Dendritic cell treated with granulocyte-macrophage colony-stimulating factor and Interleukin-4, amounts not matched to agents 40 ng/mL and 50 ng/mL, for 4 days (primary cell): ENCODE measurements at regions not wholly inside any gene's neighbourhood (a gene's known extent, or its start where the extent isn't known, plus 50 kb on each side); places are given as distances from the start of the nearest gene placed in this dataset.

Experiments used
- H3K27ac Mint-ChIP-seq: one replicate; pipeline ENCODE4 v1.8.0; 2022; ENCODE audit warnings: mild to moderate bottlenecking, mixed read lengths
- H3K27me3 Mint-ChIP-seq: one replicate; pipeline ENCODE4 v1.8.0; 2022; ENCODE audit warnings: mild to moderate bottlenecking, mixed read lengths
- H3K36me3 Mint-ChIP-seq: one replicate; pipeline ENCODE4 v1.8.0; 2022; ENCODE audit warnings: low read depth, mixed read lengths
- H3K4me1 Mint-ChIP-seq: one replicate; pipeline ENCODE4 v1.8.0; 2022; ENCODE audit warnings: low read depth, mixed read lengths
- H3K4me3 Mint-ChIP-seq: one replicate; pipeline ENCODE4 v1.8.0; 2022; ENCODE audit warnings: mild to moderate bottlenecking, moderate library complexity, mixed read lengths
- H3K9me3 Mint-ChIP-seq: one replicate; pipeline ENCODE4 v1.8.0; 2022; ENCODE audit warnings: mixed read lengths
- intact Hi-C: fragments of 100-400 bp; cut with micrococcal nuclease; formaldehyde crosslinking; loops from one replicate; pipeline ENCODE4 v1.15.0; 2022

DNA sequence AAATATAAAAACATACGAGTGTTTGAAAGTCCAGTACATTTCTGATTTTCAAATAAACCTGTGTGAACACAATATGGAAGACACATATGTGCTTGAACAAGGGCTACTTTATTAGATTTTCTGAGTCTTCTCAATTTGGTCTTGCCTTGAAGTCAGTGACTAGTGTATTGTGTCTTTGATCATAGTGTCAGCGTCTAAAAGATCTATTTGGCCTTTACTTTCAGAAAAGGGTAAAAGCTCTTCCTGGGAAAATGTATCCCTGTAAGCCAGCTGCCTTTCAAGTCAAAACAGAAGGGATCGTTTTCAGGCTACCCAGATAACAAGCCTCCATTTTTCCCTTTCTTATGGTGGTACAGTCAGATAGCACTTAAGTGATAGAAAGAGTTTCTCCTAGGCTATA is 471.9 kb downstream of the CMPK2 start:
- no peaks in the 10 kb centered on the region for H3K27me3 Mint-ChIP-seq
- intact Hi-C loops = no loop called here
- no peaks in the 10 kb centered on the region for H3K36me3 Mint-ChIP-seq
- H3K4me1 Mint-ChIP-seq = no peaks in the 10 kb centered on the region
- H3K27ac Mint-ChIP-seq = no peak overlapping the region
- H3K4me3 Mint-ChIP-seq = no peak overlapping the region
- peaks cover 18% of the 10 kb centered on the region for H3K9me3 Mint-ChIP-seq

DNA sequence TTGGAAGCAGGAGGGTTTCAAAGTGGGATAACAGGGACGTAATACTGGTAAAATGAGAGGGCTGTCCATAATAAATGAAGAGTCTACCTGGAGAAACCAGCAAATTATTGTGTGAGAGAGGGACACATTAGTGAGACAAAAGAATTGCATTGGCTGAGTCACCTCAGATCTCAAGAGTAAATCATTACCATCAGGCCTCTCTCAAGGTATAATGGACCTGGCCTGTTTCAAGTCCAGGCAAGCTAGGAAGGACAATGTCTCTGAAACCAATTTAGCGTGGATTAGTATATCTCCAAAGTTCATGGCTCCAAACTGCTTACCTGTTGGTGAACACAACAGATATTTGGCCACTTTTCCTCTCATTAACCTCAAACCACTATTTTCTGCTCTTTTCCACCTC is 471.4 kb downstream of the CMPK2 start:
- Mint-ChIP-seq H3K27ac (no peak overlapping the region), H3K4me3 (no peak overlapping the region), H3K27me3 (no peaks in the 10 kb centered on the region), H3K36me3 (no peaks in the 10 kb centered on the region), H3K9me3 (peaks cover 19% of the 10 kb centered on the region), H3K4me1 (no peaks in the 10 kb centered on the region)
- intact Hi-C loops = no loop called here

GRCh38 chr2:6398421-6398820 is 467.3 kb downstream of the CMPK2 start:
- no peak overlapping the region for H3K4me3 Mint-ChIP-seq
- no peaks in the 10 kb centered on the region for H3K27me3 Mint-ChIP-seq
- no peak overlapping the region for H3K27ac Mint-ChIP-seq
- intact Hi-C loops = no loop called here
- H3K4me1 Mint-ChIP-seq = no peaks in the 10 kb centered on the region
- no peaks in the 10 kb centered on the region for H3K36me3 Mint-ChIP-seq
- H3K9me3 Mint-ChIP-seq = peaks cover 7% of the 10 kb centered on the region

- H3K9me3 Mint-ChIP-seq = peaks cover 6% of the 10 kb centered on the region
- H3K36me3 Mint-ChIP-seq = no peaks in the 10 kb centered on the region
- no peaks in the 10 kb centered on the region for H3K27me3 Mint-ChIP-seq
- H3K4me3 Mint-ChIP-seq = no peak overlapping the region
- no peak overlapping the region for H3K27ac Mint-ChIP-seq
- intact Hi-C loops = no loop called here
- no peaks in the 10 kb centered on the region for H3K4me1 Mint-ChIP-seq
Measured at GRCh38 chr2:6401301-6401700, 464.4 kb downstream of the CMPK2 start.

- Mint-ChIP-seq H3K4me3 (no peak overlapping the region), H3K9me3 (peaks cover 18% of the 10 kb centered on the region), H3K36me3 (no peaks in the 10 kb centered on the region), H3K4me1 (no peaks in the 10 kb centered on the region), H3K27me3 (no peaks in the 10 kb centered on the region), H3K27ac (no peak overlapping the region)
- intact Hi-C loops = no loop called here
Measured at GRCh38 chr2:6408057-6408456, 457.6 kb downstream of the CMPK2 start.

GRCh38 chr2:6410313-6410712 is 455.4 kb downstream of the CMPK2 start:
- Mint-ChIP-seq H3K36me3 (no peaks in the 10 kb centered on the region), H3K27me3 (no peaks in the 10 kb centered on the region), H3K4me3 (no peak overlapping the region), H3K9me3 (peaks cover 19% of the 10 kb centered on the region), H3K4me1 (no peaks in the 10 kb centered on the region), H3K27ac (no peak overlapping the region)
- intact Hi-C loops = no loop called here

DNA sequence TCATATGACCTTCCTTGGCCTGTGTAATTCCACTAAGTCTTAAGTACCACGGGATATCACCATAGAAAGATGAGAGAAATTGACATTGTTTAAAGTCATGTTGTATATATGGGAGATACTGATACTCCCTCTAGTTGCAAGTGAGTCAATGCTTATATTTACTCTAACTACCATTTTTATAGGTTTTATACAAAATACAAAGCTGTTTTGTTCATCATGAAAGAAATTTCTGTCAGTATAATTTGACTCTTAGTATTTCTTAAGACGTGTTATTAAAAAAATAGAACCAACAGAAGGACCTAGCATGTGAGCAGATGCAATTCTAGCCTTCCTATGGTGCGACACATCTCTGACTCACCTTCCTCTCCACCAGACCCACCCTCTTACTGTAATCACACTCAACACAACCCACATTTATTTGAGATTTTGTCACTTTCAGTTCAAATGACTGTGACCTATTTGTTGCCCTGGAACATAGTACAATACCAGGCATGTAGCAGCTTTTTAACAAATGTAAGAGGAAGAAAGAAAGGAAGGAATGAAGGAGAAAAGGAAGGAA is 453.1 kb downstream of the CMPK2 start:
- intact Hi-C loops = no loop called here
- no peaks in the 10 kb centered on the region for H3K36me3 Mint-ChIP-seq
- no peak overlapping the region for H3K27ac Mint-ChIP-seq
- H3K4me1 Mint-ChIP-seq = no peaks in the 10 kb centered on the region
- H3K4me3 Mint-ChIP-seq = no peak overlapping the region
- peaks cover 21% of the 10 kb centered on the region for H3K9me3 Mint-ChIP-seq
- no peaks in the 10 kb centered on the region for H3K27me3 Mint-ChIP-seq

DNA sequence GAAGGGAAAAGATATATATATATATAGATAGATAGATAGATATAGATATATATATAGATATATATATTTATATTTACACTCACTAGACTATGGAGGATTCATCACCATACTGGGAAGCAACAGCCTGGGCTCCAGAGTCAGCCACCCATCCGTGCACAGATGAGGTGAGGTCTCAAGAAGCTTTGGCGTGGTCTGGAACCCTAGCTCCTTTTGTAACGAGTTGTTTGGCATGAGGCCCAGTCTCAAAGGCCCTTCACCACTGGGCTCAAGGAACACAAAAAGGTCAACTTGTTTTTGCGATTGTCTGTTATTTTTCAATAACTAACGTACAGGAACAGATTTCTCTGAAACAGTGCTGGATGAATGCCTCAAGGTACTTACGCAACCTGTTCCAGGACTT is 448.7 kb downstream of the CMPK2 start:
- Mint-ChIP-seq H3K4me3 (no peak overlapping the region), H3K9me3 (peaks cover 25% of the 10 kb centered on the region), H3K27ac (no peak overlapping the region)

GRCh38 chr2:6418291-6418690 is 447.4 kb downstream of the CMPK2 start:
- Mint-ChIP-seq H3K27me3 (no peaks in the 10 kb centered on the region), H3K4me1 (no peaks in the 10 kb centered on the region), H3K27ac (no peak overlapping the region), H3K9me3 (peaks cover 19% of the 10 kb centered on the region), H3K36me3 (no peaks in the 10 kb centered on the region), H3K4me3 (no peak overlapping the region)
- intact Hi-C loops = no loop called here

More for the DNA sequence above, 448.7 kb downstream of the CMPK2 start:
- intact Hi-C loops = no loop called here
- Mint-ChIP-seq H3K27me3 (no peaks in the 10 kb centered on the region), H3K4me1 (no peaks in the 10 kb centered on the region), H3K36me3 (no peaks in the 10 kb centered on the region)

DNA sequence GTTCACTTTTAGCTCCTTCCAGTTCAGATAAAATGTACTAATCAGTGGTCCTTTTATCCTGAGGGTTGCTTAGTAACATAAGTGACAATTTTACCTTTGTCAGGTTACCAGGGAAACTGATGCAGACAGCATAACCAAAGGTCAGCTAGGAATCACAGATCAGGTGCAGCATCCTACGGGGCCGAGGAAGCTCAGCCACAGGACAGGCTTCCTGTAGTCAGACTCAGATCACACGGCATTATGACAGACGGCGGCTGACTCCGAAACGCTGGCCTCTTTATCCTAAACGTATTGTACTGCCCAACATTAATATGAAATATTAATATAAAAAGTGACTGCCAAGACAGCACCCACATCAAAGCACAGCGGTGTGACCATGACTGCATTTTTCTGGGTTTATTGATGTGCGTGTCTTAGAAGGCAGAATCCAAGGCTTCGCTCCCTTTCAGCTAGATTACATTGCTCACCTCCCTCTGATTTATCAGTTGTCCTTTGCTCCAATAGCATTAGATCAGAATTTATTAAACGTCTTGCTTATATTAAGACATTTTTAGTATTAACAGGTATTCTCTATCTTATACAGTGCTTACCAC is 444.5 kb downstream of the CMPK2 start:
- H3K9me3 Mint-ChIP-seq = peaks cover 19% of the 10 kb centered on the region
- H3K27ac Mint-ChIP-seq = no peak overlapping the region
- intact Hi-C loops = no loop called here
- no peaks in the 10 kb centered on the region for H3K36me3 Mint-ChIP-seq
- no peaks in the 10 kb centered on the region for H3K27me3 Mint-ChIP-seq
- no peaks in the 10 kb centered on the region for H3K4me1 Mint-ChIP-seq
- H3K4me3 Mint-ChIP-seq = no peak overlapping the region

- intact Hi-C loops = no loop called here
- H3K4me3 Mint-ChIP-seq = no peak overlapping the region
- H3K36me3 Mint-ChIP-seq = no peaks in the 10 kb centered on the region
- H3K27me3 Mint-ChIP-seq = no peaks in the 10 kb centered on the region
- no peaks in the 10 kb centered on the region for H3K4me1 Mint-ChIP-seq
- peaks cover 26% of the 10 kb centered on the region for H3K9me3 Mint-ChIP-seq
- H3K27ac Mint-ChIP-seq = no peak overlapping the region
Measured at GRCh38 chr2:6421888-6422287, 443.8 kb downstream of the CMPK2 start.

GRCh38 chr2:6423157-6423556 is 442.6 kb downstream of the CMPK2 start:
- Mint-ChIP-seq H3K4me1 (no peaks in the 10 kb centered on the region), H3K36me3 (no peaks in the 10 kb centered on the region), H3K4me3 (no peak overlapping the region), H3K27ac (no peak overlapping the region), H3K27me3 (no peaks in the 10 kb centered on the region), H3K9me3 (peaks cover 27% of the 10 kb centered on the region)
- intact Hi-C loops = no loop called here

GRCh38 chr2:6423944-6424343 is 441.8 kb downstream of the CMPK2 start:
- intact Hi-C loops = no loop called here
- Mint-ChIP-seq H3K27ac (no peak overlapping the region), H3K36me3 (no peaks in the 10 kb centered on the region), H3K9me3 (peaks cover 26% of the 10 kb centered on the region), H3K4me3 (no peak overlapping the region), H3K27me3 (no peaks in the 10 kb centered on the region), H3K4me1 (no peaks in the 10 kb centered on the region)

DNA sequence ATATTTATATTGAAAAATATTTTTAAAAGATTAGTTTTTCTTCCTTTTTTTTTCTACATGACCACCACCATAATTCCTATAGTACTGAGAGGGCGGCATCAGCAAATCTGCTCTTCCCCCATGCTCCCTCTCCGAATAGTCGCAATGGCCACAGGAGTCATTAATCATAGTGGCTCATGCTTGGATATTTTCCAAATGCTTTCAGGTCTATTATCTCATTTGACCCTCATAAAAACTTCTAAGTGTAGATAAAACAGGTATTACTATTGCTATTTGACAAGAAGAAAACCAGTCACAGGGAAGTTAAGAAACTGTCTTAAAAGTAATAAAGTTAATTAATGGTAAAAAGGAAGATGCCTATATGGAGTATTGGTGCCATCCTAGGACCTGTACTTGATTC is 440.7 kb downstream of the CMPK2 start:
- intact Hi-C loops = no loop called here
- H3K27me3 Mint-ChIP-seq = no peaks in the 10 kb centered on the region
- H3K27ac Mint-ChIP-seq = no peak overlapping the region
- no peaks in the 10 kb centered on the region for H3K36me3 Mint-ChIP-seq
- H3K4me1 Mint-ChIP-seq = no peaks in the 10 kb centered on the region
- H3K4me3 Mint-ChIP-seq = no peak overlapping the region
- H3K9me3 Mint-ChIP-seq = peaks cover 37% of the 10 kb centered on the region
